Psoas muscle (tissue), 7 donors: ENCODE measurements at regions not wholly inside any gene's neighbourhood (a gene's known extent, or its start where the extent isn't known, plus 50 kb on each side); places are given as distances from the start of the nearest gene placed in this dataset.

Experiments used
- ATAC-seq, 4 donors: fragments of 200-7000 bp; cut with Tn5 transposase; one replicate each; pipeline ENCODE4 v1.9.1; 2020; ENCODE audit warnings: moderate library complexity in 3 of 4, mild to moderate bottlenecking in 2 of 4
- DNase-seq, 2 donors: peaks; one replicate each; pipeline ENCODE4 v3.0.0-alpha.2; 2020
- H3K27ac ChIP-seq: fragments of 200-600 bp; one replicate; pipeline ENCODE4 v1.8.0; 2022
- H3K27me3 ChIP-seq, 3 donors: fragments of 200-600 bp in 1 of 3; one replicate each; pipeline versions ENCODE4 v1.6.1 to v1.8.0; 2013 to 2022; ENCODE audit warnings: low read length in 2 of 3, mild to moderate bottlenecking in 2 of 3, moderate library complexity in 1 of 3; ENCODE audit not compliant: insufficient read depth in 3 of 3
- H3K36me3 ChIP-seq, 2 donors: fragments of 200-600 bp in 1 of 2; one replicate each; pipeline versions ENCODE4 v1.6.1 to v1.8.0; 2013 to 2022; ENCODE audit warnings: low read depth in 1 of 2, mild to moderate bottlenecking in 1 of 2, moderate library complexity in 1 of 2; ENCODE audit not compliant: insufficient read depth in 1 of 2
- H3K4me1 ChIP-seq: fragments of 200-600 bp; one replicate; pipeline ENCODE4 v1.8.0; 2022
- H3K4me3 ChIP-seq: fragments of 200-600 bp; one replicate; pipeline ENCODE4 v1.8.0; 2022; ENCODE audit warnings: mild to moderate bottlenecking
- H3K9me3 ChIP-seq: fragments of 200-600 bp; one replicate; pipeline ENCODE4 v1.8.0; 2022
- CTCF ChIP-seq: fragments of 200-600 bp; IDR thresholded peaks from one replicate; pipeline ENCODE4 v1.8.0; 2022; ENCODE audit warnings: antibody characterized with exemption
- WGBS, 3 donors: extraction: QIAGEN DNeasy Blood & Tissue Kit; methylation state at CpG; one replicate each; pipeline versions ENCODE4 v1.1.6 to v1.1.7; 2013; 5-methylcytosine and 5-hydroxymethylcytosine counted together
- intact Hi-C, 2 donors: fragments of 100-400 bp; cut with DNase I; formaldehyde crosslinking; loops; one replicate each; pipeline versions ENCODE4 v1.11.0 to v1.14.2; 2022
- donor health status: healthy with polysubstance abuse.
- donor health status: DM: no; HTN: no; CAD: no; lungs with moderate emphysema.
- donor health status: Bipolar disorder and iron deficiency.
- donor health status: healthy.
- donor health status: DM: yes; HTN: yes; CAD: no.
- donor health status: DM: no; HTN: no; CAD: no.
- donor health status: DM: yes; HTN: yes; CAD: no.

GRCh38 chr10:130634816-130635215, 498.6 kb downstream of the GLRX3 start:
- no peaks in the 10 kb centered on the region for H3K9me3 ChIP-seq
- ATAC-seq, result no peak
- no peaks in the 10 kb centered on the region for H3K4me1 ChIP-seq
- 74 to 80% (median 79%) methylated on average over 4 of the region's 4 CpGs for WGBS, 3 donors
- TF ChIP-seq CTCF, result no peak
- H3K27me3 ChIP-seq, result peaks cover 3 to 8% (median 4%) of the 10 kb centered on the region in 3 donors
- DNase-seq, result no peak
- intact Hi-C loops, result no loop called here
- H3K4me3 ChIP-seq, result no peak overlapping the region
- no peak overlapping the region for H3K27ac ChIP-seq
- no peaks in the 10 kb centered on the region for H3K36me3 ChIP-seq

GRCh38 chr10:130635528-130635927, 499.3 kb downstream of the GLRX3 start:
- Histone ChIP-seq H3K27me3 (peaks cover 3 to 8% (median 4%) of the 10 kb centered on the region in 3 donors), H3K36me3 (no peaks in the 10 kb centered on the region), H3K27ac (no peak overlapping the region), H3K4me1 (no peaks in the 10 kb centered on the region), H3K4me3 (no peak overlapping the region), H3K9me3 (no peaks in the 10 kb centered on the region)
- TF ChIP-seq CTCF, result no peak
- ATAC-seq (no peak), DNase-seq (no peak)
- 20 to 26% (median 23%) methylated on average over 9 of the region's 9 CpGs for WGBS, 3 donors
- intact Hi-C loops, result no loop called here

- Histone ChIP-seq H3K27ac (no peak overlapping the region), H3K4me1 (no peaks in the 10 kb centered on the region), H3K27me3 (peaks cover 3 to 8% (median 4%) of the 10 kb centered on the region in 3 donors), H3K9me3 (no peaks in the 10 kb centered on the region), H3K36me3 (no peaks in the 10 kb centered on the region), H3K4me3 (no peak overlapping the region)
- intact Hi-C loops, result no loop called here
- ATAC-seq (no peak), DNase-seq (no peak)
- TF ChIP-seq CTCF, result no peak
- 30 to 41% (median 41%) methylated on average over 6 of the region's 6 CpGs for whole genome bisulfite sequencing, 3 donors
These were observed 500.2 kb downstream of the GLRX3 start for GRCh38 chr10:130636313-130636930.

- no peak for DNase-seq
- Histone ChIP-seq H3K36me3 (no peaks in the 10 kb centered on the region), H3K27ac (no peak overlapping the region), H3K4me1 (no peaks in the 10 kb centered on the region), H3K27me3 (peaks cover 3 to 8% (median 4%) of the 10 kb centered on the region in 3 donors), H3K9me3 (no peaks in the 10 kb centered on the region), H3K4me3 (no peak overlapping the region)
- 24 to 30% (median 24%) methylated on average over 4 of the region's 4 CpGs for WGBS, 3 donors
- no peak for ATAC-seq
- no peak for TF ChIP-seq CTCF
- intact Hi-C loops, result no loop called here
These were observed 501.0 kb downstream of the GLRX3 start for GRCh38 chr10:130637089-130637676.

- intact Hi-C loops, result no loop called here
- WGBS, 3 donors, result 77 to 84% (median 78%) methylated on average over 4 of the region's 4 CpGs
- H3K4me1 ChIP-seq, result no peaks in the 10 kb centered on the region
- H3K9me3 ChIP-seq, result no peaks in the 10 kb centered on the region
- no peak overlapping the region for H3K4me3 ChIP-seq
- H3K27me3 ChIP-seq, result peaks cover 3 to 8% (median 4%) of the 10 kb centered on the region in 3 donors
- DNase-seq (no peak), ATAC-seq (no peak)
- H3K27ac ChIP-seq, result no peak overlapping the region
- H3K36me3 ChIP-seq, result no peaks in the 10 kb centered on the region
- no peak for TF ChIP-seq CTCF
These were observed 502.8 kb downstream of the GLRX3 start for GRCh38 chr10:130638991-130639390.
